ENCODE measurements at regions not wholly inside any gene's neighbourhood (a gene's known extent, or its start where the extent isn't known, plus 50 kb on each side); places are given as distances from the start of the nearest gene placed in this dataset.

GRCh38 chr3:177811835-177812234 is 614.6 kb upstream of the TBL1XR1 start:
- no peak for DNase-seq (ENCODE audit: low spot score)

GRCh38 chr3:177812492-177812891 is 615.2 kb upstream of the TBL1XR1 start:
- DNase-seq (ENCODE audit: low spot score), result no peak

GRCh38 chr3:177813322-177813721 is 616.0 kb upstream of the TBL1XR1 start:
- no peak for DNase-seq (ENCODE audit: low spot score)

- no peak for DNase-seq (ENCODE audit: low spot score)
These were observed 619.5 kb upstream of the TBL1XR1 start for GRCh38 chr3:177816667-177817208.

- no peak for DNase-seq (ENCODE audit: low spot score)
These were observed 620.5 kb upstream of the TBL1XR1 start for GRCh38 chr3:177817751-177818150.

GRCh38 chr3:177818712-177819240 is 621.5 kb upstream of the TBL1XR1 start:
- no peak for DNase-seq (ENCODE audit: low spot score)

GRCh38 chr3:177820683-177821316 is 623.5 kb upstream of the TBL1XR1 start:
- DNase-seq (ENCODE audit: low spot score), result no peak

- no peak for DNase-seq (ENCODE audit: low spot score)
These were observed 625.4 kb upstream of the TBL1XR1 start for GRCh38 chr3:177822681-177823096.

GRCh38 chr3:177823701-177824189 is 626.5 kb upstream of the TBL1XR1 start:
- DNase-seq (ENCODE audit: low spot score), result no peak

- DNase-seq (ENCODE audit: low spot score), result peak; percentile 80
These were observed 627.0 kb upstream of the TBL1XR1 start for GRCh38 chr3:177824190-177824786.

- peak; percentile 73 for DNase-seq (ENCODE audit: low spot score)
These were observed 627.6 kb upstream of the TBL1XR1 start for GRCh38 chr3:177824841-177825240.

GRCh38 chr3:177826253-177826652 is 629.0 kb upstream of the TBL1XR1 start:
- no peak for DNase-seq (ENCODE audit: low spot score)

- no peak for DNase-seq (ENCODE audit: low spot score)
These were observed 630.4 kb upstream of the TBL1XR1 start for GRCh38 chr3:177827511-177828207.

- no peak for DNase-seq (ENCODE audit: low spot score)
These were observed 630.9 kb upstream of the TBL1XR1 start for GRCh38 chr3:177828208-177828565.

- no peak for DNase-seq (ENCODE audit: low spot score)
These were observed 633.1 kb upstream of the TBL1XR1 start for GRCh38 chr3:177830411-177830849.

GRCh38 chr3:177831361-177831760 is 634.1 kb upstream of the TBL1XR1 start:
- no peak for DNase-seq (ENCODE audit: low spot score)

- peak; percentile 90 for DNase-seq (ENCODE audit: low spot score)
These were observed 635.6 kb upstream of the TBL1XR1 start for GRCh38 chr3:177832880-177833279.

GRCh38 chr3:177833332-177833731 is 636.0 kb upstream of the TBL1XR1 start:
- DNase-seq (ENCODE audit: low spot score), result peak; percentile 81

- peak; percentile 39 for DNase-seq (ENCODE audit: low spot score)
These were observed 637.7 kb upstream of the TBL1XR1 start for GRCh38 chr3:177835008-177835407.

GRCh38 chr3:177835917-177836316 is 638.6 kb upstream of the TBL1XR1 start:
- DNase-seq (ENCODE audit: low spot score), result no peak

- peak; percentile 66 for DNase-seq (ENCODE audit: low spot score)
These were observed 639.4 kb upstream of the TBL1XR1 start for GRCh38 chr3:177836671-177837070.

- DNase-seq (ENCODE audit: low spot score), result no peak
These were observed 640.8 kb upstream of the TBL1XR1 start for GRCh38 chr3:177837951-177838655.
